K562 (cell line): ENCODE measurements at regions not wholly inside any gene's neighbourhood (a gene's known extent, or its start where the extent isn't known, plus 50 kb on each side); places are given as distances from the start of the nearest gene placed in this dataset.

Source experiments
- EHMT2 ChIP-seq: fragments of 450-650 bp; IDR thresholded peaks from 2 replicates; pipeline ENCODE4 v1.6.1; 2018; ENCODE audit warnings: antibody characterized with exemption
- EP300 ChIP-seq: IDR thresholded peaks from 2 replicates; pipeline ENCODE4 v1.6.1; 2012; ENCODE audit warnings: low read length, improper control_type of control experiment
- EZH2 ChIP-seq: IDR thresholded peaks from 2 replicates; pipeline ENCODE4 v1.6.1; 2012; ENCODE audit warnings: low read depth, mild to moderate bottlenecking, inconsistent platforms, low read length, borderline replicate concordance
- MYC ChIP-seq, 2 experiments: fragments of 250-450 bp in 1 of 2; sonication (Bioruptor Pico) in 1 of 2; IDR thresholded peaks; 2 replicates each; pipeline versions ENCODE4 v1.5.1 to v1.6.1; 2012 to 2021; ENCODE audit warnings: low read depth in 2 of 2, borderline replicate concordance in 1 of 2, improper control_type of control experiment in 1 of 2, low read length in 1 of 2, mild to moderate bottlenecking in 1 of 2, moderate library complexity in 1 of 2
- PKNOX1 ChIP-seq: fragments of 450-650 bp; IDR thresholded peaks from 2 replicates; pipeline ENCODE4 v1.6.1; 2016
- TCF3 ChIP-seq: sonication (generic); formaldehyde crosslinking; IDR thresholded peaks from 2 replicates; pipeline ENCODE4 v1.4.0; 2020; ENCODE audit warnings: mild to moderate bottlenecking, missing genetic modification reagents
- TRIM28 ChIP-seq: fragments of 450-650 bp; IDR thresholded peaks from 2 replicates; pipeline ENCODE4 v1.6.1; 2017
- ZBED1 ChIP-seq: IDR thresholded peaks from 2 replicates; pipeline ENCODE4 v1.6.1; 2014
- TF ChIP-seq, protein P1 (sequence below), 2 experiments: fragments of 450-650 bp in 1 of 2; sonication (generic) in 1 of 2; formaldehyde crosslinking in 1 of 2; IDR thresholded peaks in 1 of 2; conservative IDR thresholded peaks in 1 of 2; 2 replicates each; pipeline versions ENCODE4 v1.6.1 to v1.8.1; 2016 to 2023; ENCODE audit warnings: mild to moderate bottlenecking in 2 of 2, moderate library complexity in 2 of 2, inconsistent platforms in 1 of 2, missing genetic modification reagents in 1 of 2
- TF ChIP-seq, protein P2 (sequence below): conservative IDR thresholded peaks from 2 replicates; pipeline ENCODE4 v1.6.1; 2011; ENCODE audit warnings: low read depth, mild to moderate bottlenecking, low read length; ENCODE audit not compliant: control insufficient read depth
- TF ChIP-seq, protein P3 (sequence below): sonication (generic); formaldehyde crosslinking; IDR thresholded peaks from 2 replicates; pipeline ENCODE4 v1.8.1; 2023; ENCODE audit warnings: mild to moderate bottlenecking, missing genetic modification reagents
- TF ChIP-seq, protein P4 (sequence below), 3 experiments: fragments of 200-800 bp in 1 of 3; sonication (Bioruptor generic) in 1 of 3; sonication (generic) in 1 of 3; formaldehyde crosslinking in 1 of 3; IDR thresholded peaks; 2 replicates each; pipeline versions ENCODE4 v1.6.1 to v1.8.0; 2016 to 2022; ENCODE audit warnings: mild to moderate bottlenecking in 2 of 3, missing compliant biosample characterization in 2 of 3, missing genetic modification characterization in 2 of 3, missing genetic modification reagents in 1 of 3
- TF ChIP-seq, protein P5 (sequence below): sonication (generic); IDR thresholded peaks from 2 replicates; pipeline ENCODE4 v1.6.1; 2016
- TF ChIP-seq, protein P6 (sequence below): fragments of 150-350 bp; conservative IDR thresholded peaks from 2 replicates; pipeline ENCODE4 v1.6.1; 2014; ENCODE audit warnings: low read length
- TF ChIP-seq, protein P7 (sequence below): IDR thresholded peaks from 2 replicates; pipeline ENCODE4 v1.6.1; 2014; ENCODE audit warnings: antibody characterized with exemption

DNA sequence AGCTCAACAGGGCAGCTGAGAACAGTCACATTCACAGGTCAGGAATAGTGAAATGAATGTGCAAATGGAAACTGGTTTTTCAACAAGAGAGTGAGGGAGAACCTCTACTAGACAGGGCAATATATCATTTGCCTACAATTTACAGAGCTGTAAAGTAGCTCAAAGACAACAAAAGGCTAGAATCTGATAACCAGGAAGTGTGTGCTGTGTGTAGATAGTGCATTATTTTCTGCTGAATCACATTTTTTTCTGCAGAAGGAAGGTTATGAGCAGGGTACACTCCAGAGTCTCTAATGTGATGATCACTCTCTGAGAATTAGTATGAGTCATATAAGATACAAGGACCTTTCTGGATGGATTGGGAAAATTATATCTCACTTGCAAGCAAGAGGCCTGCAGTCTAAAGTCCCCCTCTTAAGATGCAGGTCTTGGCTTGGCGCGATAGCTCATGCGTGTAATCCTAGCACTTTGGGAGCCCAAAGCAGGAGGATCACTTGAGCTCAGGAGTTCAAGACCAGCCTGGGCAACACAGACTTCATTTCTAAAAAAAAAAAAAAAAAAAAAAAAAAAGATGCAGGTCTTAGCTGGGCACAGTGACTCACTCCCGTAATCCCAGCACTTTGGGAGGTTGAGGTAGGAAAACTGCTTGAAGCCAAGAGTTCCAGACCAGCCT is 59.9 kb upstream of the COBL start (continued):
- TF ChIP-seq, protein P1, sequence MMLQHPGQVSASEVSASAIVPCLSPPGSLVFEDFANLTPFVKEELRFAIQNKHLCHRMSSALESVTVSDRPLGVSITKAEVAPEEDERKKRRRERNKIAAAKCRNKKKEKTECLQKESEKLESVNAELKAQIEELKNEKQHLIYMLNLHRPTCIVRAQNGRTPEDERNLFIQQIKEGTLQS (IDR thresholded peaks at IDR 0.05): peak; percentile 95
- TF ChIP-seq, protein P1 (CRISPR knock-in tag; conservative IDR thresholded peaks at IDR 0.05): 0 out of 2 replicates have a peak, but pooled peaks have one; percentile 45
- TF ChIP-seq ZBED1 (no peak), TCF3 (CRISPR knock-in tag) (peak; percentile 97), PKNOX1 (peak; percentile 96), TRIM28 (peak; percentile 92), EP300 (peak; percentile 95), EHMT2 (peak; percentile 76), EZH2 (no peak), MYC (IDR thresholded peaks at IDR 0.05; ENCODE audit: low read depth, low read length) (peak; percentile 40; the same call in 1 of the 2 replicates), MYC (CRISPR knock-in tag; IDR thresholded peaks at IDR 0.05; ENCODE audit: borderline replicate concordance, low read depth) (no peak)
- TF ChIP-seq, protein P2, sequence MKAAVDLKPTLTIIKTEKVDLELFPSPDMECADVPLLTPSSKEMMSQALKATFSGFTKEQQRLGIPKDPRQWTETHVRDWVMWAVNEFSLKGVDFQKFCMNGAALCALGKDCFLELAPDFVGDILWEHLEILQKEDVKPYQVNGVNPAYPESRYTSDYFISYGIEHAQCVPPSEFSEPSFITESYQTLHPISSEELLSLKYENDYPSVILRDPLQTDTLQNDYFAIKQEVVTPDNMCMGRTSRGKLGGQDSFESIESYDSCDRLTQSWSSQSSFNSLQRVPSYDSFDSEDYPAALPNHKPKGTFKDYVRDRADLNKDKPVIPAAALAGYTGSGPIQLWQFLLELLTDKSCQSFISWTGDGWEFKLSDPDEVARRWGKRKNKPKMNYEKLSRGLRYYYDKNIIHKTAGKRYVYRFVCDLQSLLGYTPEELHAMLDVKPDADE: no peak
- TF ChIP-seq, protein P3, sequence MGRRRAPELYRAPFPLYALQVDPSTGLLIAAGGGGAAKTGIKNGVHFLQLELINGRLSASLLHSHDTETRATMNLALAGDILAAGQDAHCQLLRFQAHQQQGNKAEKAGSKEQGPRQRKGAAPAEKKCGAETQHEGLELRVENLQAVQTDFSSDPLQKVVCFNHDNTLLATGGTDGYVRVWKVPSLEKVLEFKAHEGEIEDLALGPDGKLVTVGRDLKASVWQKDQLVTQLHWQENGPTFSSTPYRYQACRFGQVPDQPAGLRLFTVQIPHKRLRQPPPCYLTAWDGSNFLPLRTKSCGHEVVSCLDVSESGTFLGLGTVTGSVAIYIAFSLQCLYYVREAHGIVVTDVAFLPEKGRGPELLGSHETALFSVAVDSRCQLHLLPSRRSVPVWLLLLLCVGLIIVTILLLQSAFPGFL (CRISPR knock-in tag): no peak
- TF ChIP-seq, protein P4, sequence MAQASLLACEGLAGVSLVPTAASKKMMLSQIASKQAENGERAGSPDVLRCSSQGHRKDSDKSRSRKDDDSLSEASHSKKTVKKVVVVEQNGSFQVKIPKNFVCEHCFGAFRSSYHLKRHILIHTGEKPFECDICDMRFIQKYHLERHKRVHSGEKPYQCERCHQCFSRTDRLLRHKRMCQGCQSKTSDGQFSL (CRISPR knock-in tag; IDR thresholded peaks at IDR 0.05): no peak
- TF ChIP-seq, protein P4 (tag; IDR thresholded peaks at IDR 0.05): no peak
- TF ChIP-seq, protein P5, sequence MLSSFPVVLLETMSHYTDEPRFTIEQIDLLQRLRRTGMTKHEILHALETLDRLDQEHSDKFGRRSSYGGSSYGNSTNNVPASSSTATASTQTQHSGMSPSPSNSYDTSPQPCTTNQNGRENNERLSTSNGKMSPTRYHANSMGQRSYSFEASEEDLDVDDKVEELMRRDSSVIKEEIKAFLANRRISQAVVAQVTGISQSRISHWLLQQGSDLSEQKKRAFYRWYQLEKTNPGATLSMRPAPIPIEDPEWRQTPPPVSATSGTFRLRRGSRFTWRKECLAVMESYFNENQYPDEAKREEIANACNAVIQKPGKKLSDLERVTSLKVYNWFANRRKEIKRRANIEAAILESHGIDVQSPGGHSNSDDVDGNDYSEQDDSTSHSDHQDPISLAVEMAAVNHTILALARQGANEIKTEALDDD: peak; percentile 64; the same call in 1 of the 2 replicates
- TF ChIP-seq, protein P6, sequence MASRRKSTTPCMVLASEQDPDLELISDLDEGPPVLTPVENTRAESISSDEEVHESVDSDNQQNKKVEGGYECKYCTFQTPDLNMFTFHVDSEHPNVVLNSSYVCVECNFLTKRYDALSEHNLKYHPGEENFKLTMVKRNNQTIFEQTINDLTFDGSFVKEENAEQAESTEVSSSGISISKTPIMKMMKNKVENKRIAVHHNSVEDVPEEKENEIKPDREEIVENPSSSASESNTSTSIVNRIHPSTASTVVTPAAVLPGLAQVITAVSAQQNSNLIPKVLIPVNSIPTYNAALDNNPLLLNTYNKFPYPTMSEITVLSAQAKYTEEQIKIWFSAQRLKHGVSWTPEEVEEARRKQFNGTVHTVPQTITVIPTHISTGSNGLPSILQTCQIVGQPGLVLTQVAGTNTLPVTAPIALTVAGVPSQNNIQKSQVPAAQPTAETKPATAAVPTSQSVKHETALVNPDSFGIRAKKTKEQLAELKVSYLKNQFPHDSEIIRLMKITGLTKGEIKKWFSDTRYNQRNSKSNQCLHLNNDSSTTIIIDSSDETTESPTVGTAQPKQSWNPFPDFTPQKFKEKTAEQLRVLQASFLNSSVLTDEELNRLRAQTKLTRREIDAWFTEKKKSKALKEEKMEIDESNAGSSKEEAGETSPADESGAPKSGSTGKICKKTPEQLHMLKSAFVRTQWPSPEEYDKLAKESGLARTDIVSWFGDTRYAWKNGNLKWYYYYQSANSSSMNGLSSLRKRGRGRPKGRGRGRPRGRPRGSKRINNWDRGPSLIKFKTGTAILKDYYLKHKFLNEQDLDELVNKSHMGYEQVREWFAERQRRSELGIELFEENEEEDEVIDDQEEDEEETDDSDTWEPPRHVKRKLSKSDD: no peak
- TF ChIP-seq, protein P7, sequence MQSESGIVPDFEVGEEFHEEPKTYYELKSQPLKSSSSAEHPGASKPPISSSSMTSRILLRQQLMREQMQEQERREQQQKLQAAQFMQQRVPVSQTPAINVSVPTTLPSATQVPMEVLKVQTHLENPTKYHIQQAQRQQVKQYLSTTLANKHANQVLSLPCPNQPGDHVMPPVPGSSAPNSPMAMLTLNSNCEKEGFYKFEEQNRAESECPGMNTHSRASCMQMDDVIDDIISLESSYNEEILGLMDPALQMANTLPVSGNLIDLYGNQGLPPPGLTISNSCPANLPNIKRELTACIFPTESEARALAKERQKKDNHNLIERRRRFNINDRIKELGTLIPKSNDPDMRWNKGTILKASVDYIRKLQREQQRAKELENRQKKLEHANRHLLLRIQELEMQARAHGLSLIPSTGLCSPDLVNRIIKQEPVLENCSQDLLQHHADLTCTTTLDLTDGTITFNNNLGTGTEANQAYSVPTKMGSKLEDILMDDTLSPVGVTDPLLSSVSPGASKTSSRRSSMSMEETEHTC: no peak
